Immature natural killer cell (primary cell): ENCODE measurements at regions not wholly inside any gene's neighbourhood (a gene's known extent, or its start where the extent isn't known, plus 50 kb on each side); places are given as distances from the start of the nearest gene placed in this dataset.
"Not testable (repeated sequence)": the region's sequence is repeated elsewhere in the genome, so short reads cannot be mapped to it uniquely, and the experiment has no call there.

Experiments used
- DNase-seq, 3 donors: peaks; one replicate each; pipeline ENCODE4 v3.0.0; 2022; ENCODE audit warnings: mixed read lengths in 1 of 3
- H3K27ac Mint-ChIP-seq, 6 donors: one replicate each; pipeline ENCODE4 v1.8.0; 2020; ENCODE audit warnings: mixed read lengths in 6 of 6, mild to moderate bottlenecking in 5 of 6, inconsistent platforms in 4 of 6, moderate library complexity in 3 of 6
- H3K27me3 Mint-ChIP-seq, 3 donors: one replicate each; pipeline ENCODE4 v1.8.0; 2020 to 2021; ENCODE audit warnings: low read depth in 3 of 3, mild to moderate bottlenecking in 3 of 3, mixed read lengths in 3 of 3, moderate library complexity in 3 of 3, inconsistent platforms in 1 of 3
- H3K36me3 Mint-ChIP-seq, 3 donors: one replicate each; pipeline ENCODE4 v1.8.0; 2020; ENCODE audit warnings: mixed read lengths in 3 of 3, inconsistent platforms in 2 of 3, mild to moderate bottlenecking in 2 of 3
- H3K4me1 Mint-ChIP-seq, 2 donors: one replicate each; pipeline ENCODE4 v1.8.0; 2020; ENCODE audit warnings: inconsistent platforms in 2 of 2, mild to moderate bottlenecking in 2 of 2, mixed read lengths in 2 of 2, moderate library complexity in 1 of 2
- H3K4me3 Mint-ChIP-seq, 5 donors: one replicate each; pipeline ENCODE4 v1.8.0; 2020; ENCODE audit warnings: mild to moderate bottlenecking in 5 of 5, mixed read lengths in 5 of 5, inconsistent platforms in 3 of 5, moderate library complexity in 3 of 5
- H3K9me3 Mint-ChIP-seq, 6 donors: one replicate each; pipeline ENCODE4 v1.8.0; 2020; ENCODE audit warnings: mild to moderate bottlenecking in 6 of 6, mixed read lengths in 6 of 6, inconsistent platforms in 4 of 6, moderate library complexity in 3 of 6

DNA sequence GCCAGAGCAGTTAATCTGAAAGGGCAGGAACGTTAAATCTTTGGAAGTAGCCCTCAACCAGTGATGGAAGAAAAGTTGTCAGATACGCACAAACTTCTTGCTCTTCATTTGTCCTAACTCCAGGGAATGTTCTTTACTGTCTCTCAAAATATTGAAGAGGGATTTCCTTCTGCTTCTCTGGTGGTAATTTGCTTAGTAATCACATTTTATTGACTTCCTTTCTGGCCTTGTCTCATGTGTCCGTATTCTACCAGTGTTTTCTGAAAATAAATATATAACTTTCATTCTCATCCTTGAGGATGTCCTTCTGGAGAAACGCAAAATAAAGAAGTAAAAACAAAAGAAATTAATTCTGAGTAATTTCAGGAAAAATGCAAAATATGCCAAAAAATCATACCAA lies 282.1 kb downstream of the CYLC2 start:
- Mint-ChIP-seq H3K27ac (no peak overlapping the region), H3K27me3 (peaks cover 0 to 4% (median 0%) of the 10 kb centered on the region in 3 donors), H3K4me3 (no peak overlapping the region)

DNA sequence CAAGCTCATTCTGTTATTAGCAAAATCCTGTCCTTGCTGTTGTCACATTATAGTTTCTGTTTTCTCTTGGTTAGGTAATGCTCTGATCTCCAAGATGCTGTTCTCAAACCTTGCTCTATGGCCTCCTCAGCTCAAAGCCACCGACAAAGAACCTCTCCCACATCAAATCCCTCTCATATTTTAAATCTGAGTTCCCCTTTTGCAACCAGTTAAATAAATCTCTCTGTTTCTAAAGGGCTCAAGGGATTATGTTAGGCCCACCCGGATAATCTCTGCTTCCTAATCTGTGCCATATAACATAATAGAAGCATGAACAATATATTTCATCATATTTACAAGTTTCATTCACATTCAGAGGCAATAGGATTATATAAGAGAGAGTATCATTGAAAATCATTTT lies 286.0 kb downstream of the CYLC2 start:
- Mint-ChIP-seq H3K27me3 (no peaks in the 10 kb centered on the region), H3K36me3 (no peaks in the 10 kb centered on the region), H3K9me3 (peaks cover 2 to 49% (median 25%) of the 10 kb centered on the region in 6 donors), H3K4me1 (no peaks in the 10 kb centered on the region), H3K4me3 (no peak overlapping the region), H3K27ac (no peak overlapping the region)
- DNase-seq = no peak

More for the DNA sequence above, 282.1 kb downstream of the CYLC2 start:
- Mint-ChIP-seq H3K9me3 (peaks cover 4 to 68% (median 40%) of the 10 kb centered on the region in 6 donors), H3K36me3 (no peaks in the 10 kb centered on the region), H3K4me1 (no peaks in the 10 kb centered on the region)
- DNase-seq = no peak

DNA sequence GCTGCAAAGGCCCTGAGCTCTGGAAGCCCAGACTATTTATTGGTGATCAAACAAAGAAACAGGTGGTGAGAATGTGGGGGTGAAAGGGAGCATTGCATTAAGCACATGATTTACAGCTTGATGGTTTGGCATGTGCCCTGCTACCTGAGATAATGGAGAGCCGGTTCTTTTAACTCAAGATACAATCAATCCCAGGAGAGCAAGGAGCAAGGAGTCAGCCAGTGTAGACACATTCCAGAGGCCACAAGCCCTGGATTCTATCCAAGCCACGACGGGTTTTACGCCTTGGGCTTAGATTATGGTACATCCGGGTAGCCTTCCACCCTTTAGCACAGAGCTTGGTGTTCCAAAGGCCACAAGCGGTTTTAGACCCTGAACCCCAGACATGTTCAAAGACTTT lies 292.2 kb downstream of the CYLC2 start:
- Mint-ChIP-seq H3K27me3 (no peaks in the 10 kb centered on the region), H3K4me1 (no peaks in the 10 kb centered on the region), H3K4me3 (no peak overlapping the region), H3K36me3 (no peaks in the 10 kb centered on the region), H3K9me3 (peaks cover 4 to 33% (median 15%) of the 10 kb centered on the region in 6 donors), H3K27ac (no peak overlapping the region)
- DNase-seq = no peak

DNA sequence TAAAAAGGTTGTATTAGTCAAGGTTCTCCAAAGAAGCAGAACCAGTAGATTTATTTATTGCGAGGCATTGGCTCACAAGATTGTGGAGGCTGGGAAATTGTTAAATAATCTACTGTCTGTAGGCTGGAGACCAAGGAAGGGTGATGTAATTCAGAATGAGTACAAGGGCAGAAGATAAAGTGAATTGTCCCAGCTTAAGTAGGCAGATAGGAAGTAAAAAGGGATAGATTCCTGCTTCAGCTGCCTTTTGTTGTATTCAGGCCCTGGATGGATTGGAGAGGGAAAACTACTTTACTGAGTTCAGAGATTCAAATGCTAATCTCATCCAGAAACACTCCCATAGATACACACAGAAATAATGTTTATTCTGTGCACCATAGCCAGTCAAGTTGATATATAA lies 301.1 kb downstream of the CYLC2 start:
- Mint-ChIP-seq H3K36me3 (no peaks in the 10 kb centered on the region), H3K27me3 (peaks cover 0 to 1% (median 0%) of the 10 kb centered on the region in 3 donors), H3K9me3 (peaks cover 4 to 31% (median 11%) of the 10 kb centered on the region in 6 donors), H3K4me1 (no peaks in the 10 kb centered on the region), H3K27ac (no peak overlapping the region), H3K4me3 (no peak overlapping the region)
- no peak for DNase-seq

DNA sequence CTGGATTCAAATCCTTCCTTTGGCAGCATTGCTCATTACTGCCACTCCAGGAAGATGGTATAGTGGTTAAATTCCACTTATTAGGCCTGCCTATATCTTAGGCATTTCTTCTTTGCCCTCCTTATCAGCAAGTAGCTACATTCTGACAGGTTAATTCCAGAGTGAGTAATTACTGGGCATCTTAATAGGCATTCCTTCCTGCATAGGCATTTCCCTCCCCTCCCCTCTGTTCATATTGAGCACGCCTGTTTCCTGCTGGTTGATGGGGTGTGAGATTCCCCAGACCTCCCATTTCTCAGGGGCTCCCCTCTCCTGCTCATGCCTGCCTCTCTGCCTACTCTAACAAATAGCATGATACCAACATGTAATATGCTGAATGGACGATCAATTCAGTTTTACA lies 305.9 kb downstream of the CYLC2 start:
- no peak overlapping the region for H3K27ac Mint-ChIP-seq
- H3K9me3 Mint-ChIP-seq = peaks cover 4 to 29% (median 12%) of the 10 kb centered on the region in 6 donors
- no peaks in the 10 kb centered on the region for H3K36me3 Mint-ChIP-seq
- DNase-seq = no peak
- H3K27me3 Mint-ChIP-seq = no peaks in the 10 kb centered on the region
- no peaks in the 10 kb centered on the region for H3K4me1 Mint-ChIP-seq
- no peak overlapping the region for H3K4me3 Mint-ChIP-seq

DNA sequence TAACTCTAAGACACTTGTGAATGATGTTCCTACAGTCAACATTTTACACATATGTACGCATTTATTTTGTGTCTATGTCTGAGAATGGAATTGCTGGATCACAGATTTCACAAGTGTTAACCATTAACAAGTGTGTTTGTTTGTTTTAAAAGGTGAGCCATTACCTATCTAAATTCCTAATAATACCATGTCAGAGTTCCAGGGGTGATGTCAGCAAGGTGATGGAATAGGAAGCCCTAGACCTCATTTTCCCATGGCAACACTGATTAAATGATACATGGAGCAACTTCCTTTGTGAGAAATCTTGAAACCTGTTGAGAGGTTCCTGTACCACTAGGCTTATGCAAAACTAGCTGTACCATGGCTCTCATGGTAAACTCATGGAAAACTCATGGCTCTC lies 309.7 kb downstream of the CYLC2 start:
- H3K36me3 Mint-ChIP-seq = no peaks in the 10 kb centered on the region
- H3K4me1 Mint-ChIP-seq = no peaks in the 10 kb centered on the region
- H3K9me3 Mint-ChIP-seq = peaks cover 9 to 28% (median 16%) of the 10 kb centered on the region in 6 donors
- H3K4me3 Mint-ChIP-seq = no peak overlapping the region
- no peak for DNase-seq
- no peak overlapping the region for H3K27ac Mint-ChIP-seq
- no peaks in the 10 kb centered on the region for H3K27me3 Mint-ChIP-seq

DNA sequence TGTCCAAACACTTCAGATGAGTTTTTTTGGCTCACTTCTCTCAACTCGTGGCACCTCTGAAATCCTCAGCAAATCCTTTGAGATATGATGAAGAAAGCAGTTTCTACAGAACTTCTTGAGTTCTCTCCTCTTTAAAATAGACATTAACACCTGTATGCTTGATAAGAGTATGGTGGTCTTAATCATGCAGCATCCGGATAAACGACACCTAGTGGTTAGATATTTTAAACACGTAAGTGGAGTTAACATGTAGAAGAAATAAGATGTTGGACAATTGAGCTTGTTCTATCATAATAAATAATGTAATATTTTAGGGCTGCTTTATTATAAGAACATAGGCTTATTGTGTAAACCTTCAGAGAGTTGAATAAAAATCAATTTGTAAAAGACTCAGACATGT lies 324.8 kb downstream of the CYLC2 start:
- H3K4me1 Mint-ChIP-seq = no peaks in the 10 kb centered on the region
- H3K27me3 Mint-ChIP-seq = no peaks in the 10 kb centered on the region
- peaks cover 0 to 32% (median 18%) of the 10 kb centered on the region in 6 donors for H3K9me3 Mint-ChIP-seq
- H3K27ac Mint-ChIP-seq = no peak overlapping the region
- no peak overlapping the region for H3K4me3 Mint-ChIP-seq
- no peaks in the 10 kb centered on the region for H3K36me3 Mint-ChIP-seq
- DNase-seq = no peak

DNA sequence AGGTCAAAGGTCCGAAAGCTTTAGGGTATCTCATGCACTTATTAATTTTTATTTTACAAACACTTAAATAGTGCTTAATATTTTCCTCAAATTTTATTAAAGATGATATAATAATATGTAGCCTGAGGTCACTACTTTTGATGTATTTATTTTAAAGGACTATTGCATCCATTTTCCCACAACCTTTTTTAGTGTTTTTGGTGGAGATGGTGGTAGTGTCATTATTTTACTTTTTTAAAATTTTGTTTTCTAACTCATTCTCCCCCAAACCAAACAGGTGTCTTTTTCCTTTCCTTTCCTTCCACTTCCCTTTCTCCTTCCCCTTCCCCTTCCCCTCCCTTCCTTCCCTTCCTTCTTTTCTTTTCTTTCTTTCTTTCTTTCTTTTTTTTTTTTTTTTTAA lies 328.6 kb downstream of the CYLC2 start:
- Mint-ChIP-seq H3K4me1 (no peaks in the 10 kb centered on the region), H3K4me3 (no peak overlapping the region), H3K27me3 (no peaks in the 10 kb centered on the region), H3K36me3 (no peaks in the 10 kb centered on the region), H3K27ac (no peak overlapping the region), H3K9me3 (peaks cover 4 to 45% (median 22%) of the 10 kb centered on the region in 6 donors)
- no peak for DNase-seq

DNA sequence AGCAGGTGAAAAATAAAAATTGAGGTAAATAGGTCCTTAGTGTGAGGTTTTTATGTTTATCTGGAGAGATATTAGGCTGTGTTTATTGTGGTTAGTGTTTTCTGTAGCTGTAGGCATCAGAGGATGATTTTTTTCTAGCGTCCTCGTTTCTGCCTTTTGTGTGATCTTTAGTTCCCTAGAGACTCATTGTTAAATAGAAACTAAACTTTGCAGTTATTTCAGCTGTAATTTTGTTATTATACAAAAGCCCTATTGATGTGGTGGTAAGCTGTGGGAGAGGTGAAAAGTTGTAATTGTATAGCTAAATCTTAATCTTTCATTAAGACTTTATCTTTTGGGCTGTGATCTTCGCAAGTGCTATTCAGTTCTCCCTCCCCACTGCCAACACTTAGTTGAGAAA lies 340.3 kb downstream of the CYLC2 start:
- Mint-ChIP-seq H3K27me3 (peaks cover 0 to 1% (median 0%) of the 10 kb centered on the region in 3 donors), H3K4me3 (no peak overlapping the region), H3K27ac (no peak overlapping the region), H3K36me3 (peaks cover 0 to 4% (median 0%) of the 10 kb centered on the region in 3 donors), H3K9me3 (peaks cover 9 to 50% (median 29%) of the 10 kb centered on the region in 6 donors), H3K4me1 (no peaks in the 10 kb centered on the region)
- DNase-seq = no peak

DNA sequence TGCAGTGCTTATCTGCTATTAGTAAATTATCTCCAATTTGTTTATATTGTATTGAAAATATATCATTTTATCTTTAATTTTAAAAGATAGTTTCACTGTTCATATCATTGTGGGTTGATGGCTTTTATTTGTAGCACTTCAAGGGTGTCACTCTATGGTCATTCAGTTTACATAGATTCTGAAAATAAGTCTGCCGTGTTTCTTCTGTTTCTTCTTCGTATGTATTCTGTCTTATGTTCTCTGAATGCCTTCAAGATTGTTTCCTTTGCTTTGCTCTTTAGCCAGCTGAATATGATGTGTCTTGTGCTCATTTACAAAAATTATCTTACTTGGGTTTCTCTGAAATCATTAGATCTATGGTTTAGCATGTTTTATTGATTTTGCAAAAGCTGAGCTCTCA lies 359.9 kb downstream of the CYLC2 start:
- no peak overlapping the region for H3K4me3 Mint-ChIP-seq
- no peak overlapping the region for H3K27ac Mint-ChIP-seq
- no peaks in the 10 kb centered on the region for H3K27me3 Mint-ChIP-seq
- peaks cover 6 to 40% (median 17%) of the 10 kb centered on the region in 6 donors for H3K9me3 Mint-ChIP-seq
- DNase-seq = no peak
- H3K4me1 Mint-ChIP-seq = no peaks in the 10 kb centered on the region
- peaks cover 0 to 3% (median 3%) of the 10 kb centered on the region in 3 donors for H3K36me3 Mint-ChIP-seq

DNA sequence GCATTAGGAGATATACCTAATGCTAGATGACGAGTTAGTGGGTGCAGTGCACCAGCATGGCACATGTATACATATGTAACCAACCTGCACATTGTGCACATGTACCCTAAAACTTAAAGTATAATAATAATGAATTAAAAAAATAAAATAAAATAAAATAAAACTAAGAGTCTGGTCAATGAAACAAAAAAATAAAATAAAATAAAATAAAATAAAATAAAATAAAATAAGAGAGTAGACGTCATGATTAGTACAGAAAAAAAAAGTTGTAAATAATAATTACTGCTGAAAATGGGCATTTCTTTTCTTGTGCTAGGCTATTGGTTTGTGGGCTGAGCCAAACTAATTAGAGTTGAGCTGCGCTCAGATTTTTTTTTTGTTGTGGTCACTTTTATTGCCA lies 362.8 kb downstream of the CYLC2 start:
- H3K4me1 Mint-ChIP-seq, H3K36me3 Mint-ChIP-seq, H3K4me3 Mint-ChIP-seq, H3K27me3 Mint-ChIP-seq, DNase-seq, H3K27ac Mint-ChIP-seq: not testable (repeated sequence)
- H3K9me3 Mint-ChIP-seq = peaks cover 12 to 49% (median 25%) of the 10 kb centered on the region in 6 donors

DNA sequence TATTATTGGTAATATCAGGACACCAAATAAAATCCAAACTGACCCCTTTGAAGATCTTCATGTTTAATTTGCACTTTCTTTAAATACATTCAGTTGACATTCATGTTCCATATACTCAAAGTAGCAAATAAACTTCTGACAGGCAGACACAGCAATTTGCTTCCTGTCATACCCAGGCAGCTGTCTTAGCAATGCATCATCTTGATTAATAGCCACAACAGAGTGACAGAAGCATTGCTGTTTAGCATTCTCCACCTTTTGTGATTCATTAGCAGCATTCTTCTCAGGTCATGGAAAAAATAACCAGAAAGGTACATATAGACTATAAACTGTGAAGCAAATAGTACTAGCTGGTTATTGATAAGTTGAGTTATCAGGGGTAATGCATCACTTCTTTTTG lies 366.8 kb downstream of the CYLC2 start:
- no peaks in the 10 kb centered on the region for H3K4me1 Mint-ChIP-seq

DNA sequence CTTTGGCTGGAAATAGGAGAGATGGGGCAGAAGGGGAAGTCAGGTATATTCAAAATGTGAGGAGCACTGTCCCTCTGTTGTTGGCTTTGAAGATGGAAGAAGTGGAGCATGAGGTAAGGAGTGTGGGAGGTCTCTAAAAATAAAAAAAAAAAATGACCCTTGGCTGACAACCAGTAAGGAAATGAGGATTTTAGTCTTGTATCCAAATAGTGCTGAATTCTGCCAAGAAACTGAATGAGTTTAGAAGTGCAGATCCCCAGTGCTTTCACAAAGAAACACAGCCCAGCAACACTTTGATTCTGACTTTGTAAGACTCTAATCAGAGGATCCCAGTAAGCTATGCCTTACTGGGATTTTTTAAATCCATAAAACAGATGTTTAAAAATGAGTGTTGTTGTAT lies 367.9 kb downstream of the CYLC2 start:
- no peaks in the 10 kb centered on the region for H3K27me3 Mint-ChIP-seq
- peaks cover 12 to 57% (median 26%) of the 10 kb centered on the region in 6 donors for H3K9me3 Mint-ChIP-seq
- no peak overlapping the region for H3K4me3 Mint-ChIP-seq
- no peaks in the 10 kb centered on the region for H3K4me1 Mint-ChIP-seq
- no peak overlapping the region for H3K27ac Mint-ChIP-seq
- H3K36me3 Mint-ChIP-seq = peaks cover 0 to 4% (median 0%) of the 10 kb centered on the region in 3 donors
- DNase-seq = no peak

More for the DNA sequence above, 366.8 kb downstream of the CYLC2 start:
- peaks cover 12 to 57% (median 26%) of the 10 kb centered on the region in 6 donors for H3K9me3 Mint-ChIP-seq
- no peaks in the 10 kb centered on the region for H3K27me3 Mint-ChIP-seq
- no peak overlapping the region for H3K27ac Mint-ChIP-seq
- no peak for DNase-seq
- H3K4me3 Mint-ChIP-seq = no peak overlapping the region
- peaks cover 0 to 4% (median 0%) of the 10 kb centered on the region in 3 donors for H3K36me3 Mint-ChIP-seq

DNA sequence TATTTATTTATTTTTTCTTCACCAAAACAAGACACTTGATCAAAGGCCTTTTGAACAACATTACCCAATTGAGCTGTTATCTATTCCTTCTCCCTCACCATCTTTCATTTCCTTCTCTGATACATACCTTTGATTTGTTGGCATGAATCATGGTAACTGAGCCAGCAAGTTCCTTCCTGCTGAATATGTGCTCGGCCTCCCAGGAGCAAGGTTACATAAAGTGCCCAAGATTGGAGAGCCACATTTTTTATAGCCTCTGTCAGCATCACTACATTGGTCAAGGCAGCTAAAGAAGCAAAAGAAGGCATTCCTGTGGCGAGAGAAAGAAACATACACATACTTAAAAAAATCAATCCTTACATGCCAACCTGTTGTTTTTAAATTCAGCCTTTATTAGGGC lies 369.6 kb downstream of the CYLC2 start:
- DNase-seq = no peak
- H3K27me3 Mint-ChIP-seq = no peaks in the 10 kb centered on the region
- no peaks in the 10 kb centered on the region for H3K4me1 Mint-ChIP-seq
- no peak overlapping the region for H3K27ac Mint-ChIP-seq
- H3K36me3 Mint-ChIP-seq = peaks cover 0 to 4% (median 0%) of the 10 kb centered on the region in 3 donors
- H3K4me3 Mint-ChIP-seq = no peak overlapping the region
- peaks cover 9 to 53% (median 20%) of the 10 kb centered on the region in 6 donors for H3K9me3 Mint-ChIP-seq

DNA sequence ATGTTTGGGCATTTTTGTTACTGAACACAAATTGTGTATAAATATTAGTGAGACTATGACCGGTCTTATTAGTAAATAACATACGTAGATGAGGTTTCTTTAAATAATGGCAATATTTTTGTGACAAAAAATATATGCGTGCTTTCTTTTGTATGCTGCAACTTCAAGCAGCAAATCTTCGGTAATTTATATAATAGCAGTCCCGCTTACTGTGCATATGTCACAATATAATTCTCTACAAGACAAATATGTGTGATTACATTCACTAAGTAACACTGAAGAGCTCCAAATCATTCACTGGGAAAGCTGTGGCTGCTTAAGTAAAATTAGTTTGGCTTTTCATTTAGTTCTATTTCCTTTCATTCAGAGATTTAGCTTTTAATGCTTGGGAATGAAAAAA lies 376.0 kb downstream of the CYLC2 start:
- Mint-ChIP-seq H3K36me3 (no peaks in the 10 kb centered on the region), H3K4me3 (no peak overlapping the region), H3K27ac (no peak overlapping the region), H3K4me1 (no peaks in the 10 kb centered on the region), H3K9me3 (peaks cover 7 to 28% (median 13%) of the 10 kb centered on the region in 6 donors), H3K27me3 (no peaks in the 10 kb centered on the region)
- no peak for DNase-seq
